Thyroid gland (tissue), 4 donors: ENCODE measurements at regions not wholly inside any gene's neighbourhood (a gene's known extent, or its start where the extent isn't known, plus 50 kb on each side); places are given as distances from the start of the nearest gene placed in this dataset.

ENCODE experiments used
- DNase-seq, 2 donors: peaks; one replicate each; pipeline ENCODE4 v3.0.0-alpha.2; 2019
- H3K27ac ChIP-seq, 3 donors: fragments of 200-600 bp; sonication (generic); 1 replicate in 2 of 3; 2 replicates in 1 of 3; pipeline ENCODE4 v1.5.1; 2016 to 2019; ENCODE audit warnings: mild to moderate bottlenecking in 1 of 3, moderate library complexity in 1 of 3
- H3K27me3 ChIP-seq: fragments of 200-600 bp; sonication (generic); one replicate; pipeline ENCODE4 v1.5.1; 2019
- H3K36me3 ChIP-seq, 2 donors: fragments of 200-600 bp; sonication (generic); one replicate each; pipeline ENCODE4 v1.5.1; 2016 to 2019
- H3K4me1 ChIP-seq, 2 donors: fragments of 200-600 bp; sonication (generic); one replicate each; pipeline ENCODE4 v1.5.1; 2017 to 2019
- H3K4me3 ChIP-seq, 3 donors: fragments of 200-600 bp; sonication (generic); replicated peaks in 1 of 3; 1 replicate in 2 of 3; 2 replicates in 1 of 3; pipeline ENCODE4 v1.5.1; 2016; ENCODE audit warnings: mild to moderate bottlenecking in 1 of 3
- H3K9me3 ChIP-seq: fragments of 200-600 bp; sonication (generic); one replicate; pipeline ENCODE4 v1.5.1; 2017
- CTCF ChIP-seq, 6 experiments: fragments of 200-600 bp in 3 of 6; fragments of 450-650 bp in 3 of 6; sonication (generic) in 3 of 6; IDR thresholded peaks; one replicate each; pipeline ENCODE4 v1.5.1; 2016 to 2019; ENCODE audit warnings: antibody characterized with exemption in 6 of 6, mild to moderate bottlenecking in 2 of 6, inconsistent platforms in 1 of 6, moderate library complexity in 1 of 6
- POLR2A ChIP-seq, 2 donors: fragments of 450-650 bp; IDR thresholded peaks; one replicate each; pipeline ENCODE4 v1.6.1; 2017; ENCODE audit warnings: antibody characterized with exemption in 2 of 2, mild to moderate bottlenecking in 2 of 2, moderate library complexity in 1 of 2
- WGBS, 2 donors: methylation state at CpG; one replicate each; pipeline ENCODE4 v1.1.5; 2017; 5-methylcytosine and 5-hydroxymethylcytosine counted together
- intact Hi-C: fragments of 100-400 bp; cut with DNase I; formaldehyde crosslinking; loops from one replicate; pipeline ENCODE4 v1.15.1; 2023

GRCh38 chr7:142537760-142538159 lies 211.5 kb upstream of the PRSS1 start:
- 95 to 100% methylated on average over 1 of the region's 1 CpG for WGBS, 2 donors
- no peaks in the 10 kb centered on the region for H3K36me3 ChIP-seq
- no peaks in the 10 kb centered on the region for H3K27me3 ChIP-seq
- H3K27ac ChIP-seq: no peak overlapping the region
- intact Hi-C loops: no loop called here
- H3K4me1 ChIP-seq: no peaks in the 10 kb centered on the region
- no peaks in the 10 kb centered on the region for H3K9me3 ChIP-seq
- no peak overlapping the region for H3K4me3 ChIP-seq
- no peak for DNase-seq
- no peak for TF ChIP-seq POLR2A (IDR thresholded peaks at IDR 0.05)
- TF ChIP-seq CTCF (IDR thresholded peaks at IDR 0.05): no peak

GRCh38 chr7:142535123-142535779 lies 214.0 kb upstream of the PRSS1 start:
- 26 to 35% methylated on average over 6 to 7 of the region's 7 CpGs for WGBS, 2 donors
- Histone ChIP-seq H3K9me3 (no peaks in the 10 kb centered on the region), H3K27me3 (no peaks in the 10 kb centered on the region), H3K4me1 (no peaks in the 10 kb centered on the region), H3K4me3 (no peak overlapping the region), H3K36me3 (no peaks in the 10 kb centered on the region), H3K27ac (no peak overlapping the region)
- TF ChIP-seq CTCF (IDR thresholded peaks at IDR 0.05) (peak; percentile 34 to 64 (median 44)), POLR2A (IDR thresholded peaks at IDR 0.05) (no peak)
- intact Hi-C loops: no loop called here
- DNase-seq: peak; percentile 53 to 61

- no peak for TF ChIP-seq CTCF (IDR thresholded peaks at IDR 0.05)
- no peak for TF ChIP-seq POLR2A (IDR thresholded peaks at IDR 0.05)
- Histone ChIP-seq H3K4me1 (no peaks in the 10 kb centered on the region), H3K27me3 (no peaks in the 10 kb centered on the region), H3K36me3 (no peaks in the 10 kb centered on the region), H3K27ac (no peak overlapping the region), H3K4me3 (no peak overlapping the region), H3K9me3 (no peaks in the 10 kb centered on the region)
- no peak for DNase-seq
- intact Hi-C loops: no loop called here
Measured at GRCh38 chr7:142534726-142535122, 214.5 kb upstream of the PRSS1 start.

- H3K9me3 ChIP-seq: no peaks in the 10 kb centered on the region
- TF ChIP-seq CTCF (IDR thresholded peaks at IDR 0.05): no peak
- TF ChIP-seq POLR2A (IDR thresholded peaks at IDR 0.05): no peak
- H3K27me3 ChIP-seq: no peaks in the 10 kb centered on the region
- no peak overlapping the region for H3K27ac ChIP-seq
- H3K4me1 ChIP-seq: no peaks in the 10 kb centered on the region
- no peak overlapping the region for H3K4me3 ChIP-seq
- no peak for DNase-seq
- WGBS, 2 donors: 92 to 94% methylated on average over 2 of the region's 2 CpGs
- no peaks in the 10 kb centered on the region for H3K36me3 ChIP-seq
- intact Hi-C loops: no loop called here
Measured at GRCh38 chr7:142533920-142534319, 215.4 kb upstream of the PRSS1 start.

- 69 to 92% methylated on average over 4 of the region's 4 CpGs for WGBS, 2 donors
- no peak for DNase-seq
Measured at GRCh38 chr7:142529591-142529990, 219.7 kb upstream of the PRSS1 start.

More at GRCh38 chr7:142529591-142529990, 219.7 kb upstream of the PRSS1 start:
- intact Hi-C loops: no loop called here
- no peaks in the 10 kb centered on the region for H3K4me1 ChIP-seq
- H3K36me3 ChIP-seq: no peaks in the 10 kb centered on the region
- no peaks in the 10 kb centered on the region for H3K27me3 ChIP-seq
- H3K27ac ChIP-seq: no peak overlapping the region
- H3K4me3 ChIP-seq: no peak overlapping the region
- TF ChIP-seq CTCF (IDR thresholded peaks at IDR 0.05) (no peak), POLR2A (IDR thresholded peaks at IDR 0.05) (no peak)
- H3K9me3 ChIP-seq: no peaks in the 10 kb centered on the region
